K562 (cell line): ENCODE measurements at regions not wholly inside any gene's neighbourhood (a gene's known extent, or its start where the extent isn't known, plus 50 kb on each side); places are given as distances from the start of the nearest gene placed in this dataset.

Experiments used
- ARID1B ChIP-seq: fragments of 450-650 bp; IDR thresholded peaks from 2 replicates; pipeline ENCODE4 v1.6.1; 2016; ENCODE audit warnings: antibody characterized with exemption, mild to moderate bottlenecking, inconsistent platforms
- BCL6 ChIP-seq: fragments of 250-450 bp; sonication (Bioruptor Pico); IDR thresholded peaks from 2 replicates; pipeline ENCODE4 v1.4.0; 2020
- CBFA2T2 ChIP-seq: fragments of 450-650 bp; conservative IDR thresholded peaks from 2 replicates; pipeline ENCODE4 v1.6.1; 2017; ENCODE audit warnings: mild to moderate bottlenecking
- CBFA2T3 ChIP-seq: fragments of 450-650 bp; IDR thresholded peaks from 2 replicates; pipeline ENCODE4 v1.6.1; 2017
- FOSL1 ChIP-seq: fragments of 200-800 bp; sonication (Bioruptor generic); conservative IDR thresholded peaks from 2 replicates; pipeline ENCODE4 v1.6.1; 2016; ENCODE audit warnings: missing genetic modification characterization, missing compliant biosample characterization
- GATAD2A ChIP-seq: fragments of 450-650 bp; IDR thresholded peaks from 2 replicates; pipeline ENCODE4 v1.6.1; 2017
- HMG20A ChIP-seq: fragments of 450-650 bp; formaldehyde crosslinking; conservative IDR thresholded peaks from 2 replicates; pipeline ENCODE4 v1.4.0; 2020; ENCODE audit warnings: mild to moderate bottlenecking, mixed read lengths
- KLF16 ChIP-seq: IDR thresholded peaks from 2 replicates; pipeline ENCODE4 v1.6.1; 2016; ENCODE audit warnings: antibody characterized with exemption
- MEIS2 ChIP-seq: fragments of 450-650 bp; IDR thresholded peaks from 2 replicates; pipeline ENCODE4 v1.6.1; 2014; ENCODE audit warnings: mild to moderate bottlenecking; ENCODE audit not compliant: partially characterized antibody
- MXI1 ChIP-seq: IDR thresholded peaks from 2 replicates; pipeline ENCODE4 v1.6.1; 2011; ENCODE audit warnings: low read depth, mild to moderate bottlenecking, improper control_type of control experiment, low read length
- NFRKB ChIP-seq: fragments of 450-650 bp; IDR thresholded peaks from 2 replicates; pipeline ENCODE4 v1.6.1; 2016; ENCODE audit warnings: low read depth
- PML ChIP-seq: IDR thresholded peaks from 2 replicates; pipeline ENCODE4 v1.6.1; 2012; ENCODE audit warnings: low read length, inconsistent platforms
- POU5F1 ChIP-seq: fragments of 150-350 bp; IDR thresholded peaks from 2 replicates; pipeline ENCODE4 v1.6.1; 2014; ENCODE audit warnings: borderline replicate concordance, low read length, low read depth, mild to moderate bottlenecking; ENCODE audit not compliant: partially characterized antibody
- PRPF4 ChIP-seq: fragments of 200-400 bp; formaldehyde crosslinking; IDR thresholded peaks from one replicate; pipeline ENCODE4 v1.6.1; 2017; ENCODE audit warnings: low read length, low read depth, mild to moderate bottlenecking; ENCODE audit not compliant: insufficient read depth, poor library complexity, severe bottlenecking
- PTTG1 ChIP-seq: fragments of 450-650 bp; IDR thresholded peaks from 2 replicates; pipeline ENCODE4 v1.6.1; 2016; ENCODE audit warnings: low read depth, mild to moderate bottlenecking, missing genetic modification characterization, missing compliant biosample characterization
- RCOR1 ChIP-seq, 2 experiments: IDR thresholded peaks; 2 replicates each; pipeline ENCODE4 v1.6.1; 2012; ENCODE audit warnings: low read depth in 2 of 2, low read length in 2 of 2, borderline replicate concordance in 1 of 2, improper control_type of control experiment in 1 of 2
- SNRNP70 ChIP-seq: fragments of 200-400 bp; formaldehyde crosslinking; optimal IDR thresholded peaks from 2 replicates; pipeline ENCODE3; 2017; ENCODE audit warnings: low read depth, low read length
- TAL1 ChIP-seq: fragments of 450-650 bp; IDR thresholded peaks from 2 replicates; pipeline ENCODE4 v1.6.1; 2016; ENCODE audit warnings: mild to moderate bottlenecking
- TEAD4 ChIP-seq, 2 experiments: sonication (generic) in 1 of 2; formaldehyde crosslinking in 1 of 2; IDR thresholded peaks; 2 replicates each; pipeline versions ENCODE4 v1.6.1 to v1.8.0; 2012 to 2022; ENCODE audit warnings: borderline replicate concordance in 1 of 2, inconsistent platforms in 1 of 2, low read length in 1 of 2, mild to moderate bottlenecking in 1 of 2, missing genetic modification reagents in 1 of 2
- TRIM24 ChIP-seq, 2 experiments: fragments of 450-650 bp; IDR thresholded peaks; 2 replicates each; pipeline ENCODE4 v1.6.1; 2016
- ZNF561 ChIP-seq: fragments of 450-650 bp; formaldehyde crosslinking; conservative IDR thresholded peaks from 2 replicates; pipeline ENCODE4 v1.4.0; 2020; ENCODE audit warnings: mild to moderate bottlenecking, moderate library complexity
- ZNF778 ChIP-seq: fragments of 450-650 bp; formaldehyde crosslinking; IDR thresholded peaks from 2 replicates; pipeline ENCODE4 v1.4.0; 2020; ENCODE audit warnings: mild to moderate bottlenecking, moderate library complexity
- ZNF785 ChIP-seq: fragments of 250-450 bp; sonication (Bioruptor Pico); IDR thresholded peaks from 2 replicates; pipeline ENCODE4 v1.4.0; 2020; ENCODE audit warnings: mild to moderate bottlenecking
- TF ChIP-seq, protein P1 (sequence below), 2 experiments: fragments of 450-650 bp; IDR thresholded peaks; 2 replicates each; pipeline ENCODE4 v1.6.1; 2016; ENCODE audit warnings: mild to moderate bottlenecking in 2 of 2, borderline replicate concordance in 1 of 2, low read depth in 1 of 2, moderate library complexity in 1 of 2

DNA sequence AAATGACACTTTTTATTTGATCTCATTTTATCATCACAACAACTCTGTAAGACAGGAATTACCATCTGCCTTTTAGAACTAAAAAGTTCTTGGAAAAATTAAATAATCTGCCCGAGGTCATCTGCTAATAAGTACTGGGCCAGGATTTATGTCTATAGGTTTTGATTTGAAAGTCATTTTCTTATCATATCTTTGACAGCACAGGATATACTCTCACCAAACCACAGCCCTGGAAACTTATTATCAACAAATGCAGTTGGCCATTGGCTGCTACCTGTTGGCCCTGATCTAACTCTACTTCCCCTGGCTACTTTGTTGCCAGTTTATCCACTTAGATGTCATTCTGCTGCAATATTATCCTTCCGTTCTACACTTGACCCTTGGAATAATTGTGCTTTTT, 354.6 kb downstream of the RAD51AP2 start (continued):
- TF ChIP-seq, protein P1, sequence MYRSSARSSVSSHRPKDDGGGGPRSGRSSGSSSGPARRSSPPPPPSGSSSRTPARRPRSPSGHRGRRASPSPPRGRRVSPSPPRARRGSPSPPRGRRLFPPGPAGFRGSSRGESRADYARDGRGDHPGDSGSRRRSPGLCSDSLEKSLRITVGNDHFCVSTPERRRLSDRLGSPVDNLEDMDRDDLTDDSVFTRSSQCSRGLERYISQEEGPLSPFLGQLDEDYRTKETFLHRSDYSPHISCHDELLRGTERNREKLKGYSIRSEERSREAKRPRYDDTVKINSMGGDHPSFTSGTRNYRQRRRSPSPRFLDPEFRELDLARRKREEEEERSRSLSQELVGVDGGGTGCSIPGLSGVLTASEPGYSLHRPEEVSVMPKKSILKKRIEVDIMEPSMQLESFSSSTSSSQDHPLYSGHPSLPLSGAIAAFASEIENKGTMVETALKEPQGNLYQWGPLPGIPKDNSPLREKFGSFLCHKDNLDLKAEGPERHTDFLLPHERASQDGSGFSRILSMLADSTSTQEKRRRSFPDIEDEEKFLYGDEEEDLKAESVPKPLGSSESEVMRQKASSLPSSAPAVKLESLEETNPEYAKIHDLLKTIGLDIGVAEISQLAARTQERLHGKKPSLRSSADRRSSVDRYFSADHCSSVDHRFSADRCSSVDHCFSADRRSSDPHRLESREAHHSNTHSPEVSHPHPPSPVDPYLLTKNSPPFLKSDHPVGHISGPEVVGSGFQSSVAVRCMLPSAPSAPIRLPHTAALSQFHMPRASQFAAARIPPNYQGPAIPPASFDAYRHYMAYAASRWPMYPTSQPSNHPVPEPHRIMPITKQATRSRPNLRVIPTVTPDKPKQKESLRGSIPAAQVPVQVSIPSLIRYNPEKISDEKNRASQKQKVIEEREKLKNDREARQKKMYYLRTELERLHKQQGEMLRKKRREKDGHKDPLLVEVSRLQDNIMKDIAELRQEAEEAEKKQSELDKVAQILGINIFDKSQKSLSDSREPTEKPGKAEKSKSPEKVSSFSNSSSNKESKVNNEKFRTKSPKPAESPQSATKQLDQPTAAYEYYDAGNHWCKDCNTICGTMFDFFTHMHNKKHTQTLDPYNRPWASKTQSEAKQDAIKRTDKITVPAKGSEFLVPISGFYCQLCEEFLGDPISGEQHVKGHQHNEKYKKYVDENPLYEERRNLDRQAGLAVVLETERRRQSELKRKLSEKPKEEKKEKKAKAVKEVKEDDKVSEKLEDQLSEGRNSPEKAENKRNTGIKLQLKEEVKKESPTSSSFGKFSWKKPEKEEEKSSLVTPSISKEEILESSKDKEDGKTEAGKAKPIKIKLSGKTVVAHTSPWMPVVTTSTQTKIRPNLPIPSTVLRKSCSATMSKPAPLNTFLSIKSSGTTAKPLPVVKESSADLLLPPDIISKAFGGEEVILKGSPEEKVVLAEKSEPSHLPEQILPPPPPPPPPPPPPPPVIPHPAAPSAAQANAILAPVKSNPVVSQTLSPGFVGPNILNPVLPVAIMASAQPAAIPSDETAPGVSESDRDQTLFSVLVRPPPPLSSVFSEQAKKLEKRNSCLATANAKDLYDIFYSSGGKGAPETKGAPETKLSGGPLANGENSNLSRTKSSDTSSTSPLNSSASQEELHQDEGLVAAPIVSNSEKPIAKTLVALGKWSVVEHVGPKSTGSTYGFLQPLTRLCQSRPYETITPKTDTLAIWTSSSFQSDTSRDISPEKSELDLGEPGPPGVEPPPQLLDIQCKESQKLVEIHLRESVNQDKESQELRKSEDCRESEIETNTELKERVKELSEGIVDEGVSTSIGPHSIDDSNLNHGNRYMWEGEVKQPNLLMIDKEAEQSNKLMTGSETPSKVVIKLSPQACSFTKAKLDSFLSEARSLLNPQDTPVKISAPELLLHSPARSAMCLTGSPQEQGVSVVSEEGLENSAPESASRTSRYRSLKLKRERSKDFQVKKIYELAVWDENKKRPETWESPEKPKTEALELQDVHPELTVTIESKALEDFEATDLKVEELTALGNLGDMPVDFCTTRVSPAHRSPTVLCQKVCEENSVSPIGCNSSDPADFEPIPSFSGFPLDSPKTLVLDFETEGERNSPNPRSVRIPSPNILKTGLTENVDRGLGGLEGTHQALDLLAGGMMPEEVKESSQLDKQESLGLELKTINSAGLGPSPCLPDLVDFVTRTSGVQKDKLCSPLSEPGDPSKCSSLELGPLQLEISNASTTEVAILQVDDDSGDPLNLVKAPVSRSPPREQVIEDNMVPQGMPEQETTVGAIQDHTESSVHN (IDR thresholded peaks at IDR 0.05; ENCODE audit: borderline replicate concordance in 1 of 2, low read depth in 1 of 2): no peak
- TF ChIP-seq PRPF4 (no peak), CBFA2T2 (peak; percentile 56), TAL1 (peak; percentile 58), FOSL1 (tag) (0 out of 2 replicates have a peak, but pooled peaks have one; percentile 16), HMG20A (CRISPR knock-in tag) (no peak), NFRKB (no peak), PTTG1 (tag) (no peak), MXI1 (no peak), PML (peak; percentile 30; the same call in 1 of the 2 replicates), POU5F1 (no peak), RCOR1 (IDR thresholded peaks at IDR 0.05; ENCODE audit: borderline replicate concordance in 1 of 2, low read depth in 2 of 2, low read length in 2 of 2) (peak; percentile 52 to 79; a peak in 3 of 4 replicates), TEAD4 (IDR thresholded peaks at IDR 0.05; ENCODE audit: low read length) (peak; percentile 85), TEAD4 (CRISPR knock-in tag; IDR thresholded peaks at IDR 0.05; ENCODE audit: borderline replicate concordance) (no peak), GATAD2A (no peak), TRIM24 (IDR thresholded peaks at IDR 0.05) (no peak), KLF16 (peak; percentile 56; the same call in 1 of the 2 replicates), CBFA2T3 (peak; percentile 75), MEIS2 (peak; percentile 36), ZNF785 (CRISPR knock-in tag) (no peak), ZNF561 (no peak), BCL6 (CRISPR knock-in tag) (no peak), ZNF778 (CRISPR knock-in tag) (no peak), ARID1B (peak; percentile 38), SNRNP70 (no peak)
